ENCODE measurements at regions not wholly inside any gene's neighbourhood (a gene's known extent, or its start where the extent isn't known, plus 50 kb on each side); places are given as distances from the start of the nearest gene placed in this dataset.

GRCh38 chr20:12627485-12627884, 381.3 kb upstream of the SPTLC3 start (continued):
- TF ChIP-seq TAF1 (IDR thresholded peaks at IDR 0.05; ENCODE audit: low read depth, low read length) (no peak), EGR1 (IDR thresholded peaks at IDR 0.05; ENCODE audit: borderline replicate concordance, low read depth, low read length) (no peak), ATF3 (IDR thresholded peaks at IDR 0.05; ENCODE audit: insufficient read depth, low read depth, low read length) (no peak), SP2 (IDR thresholded peaks at IDR 0.05; ENCODE audit: low read length) (no peak), ATF2 (IDR thresholded peaks at IDR 0.05; ENCODE audit: low read length) (no peak), ASH2L (IDR thresholded peaks at IDR 0.05; ENCODE audit: low read length) (no peak), HDAC2 (IDR thresholded peaks at IDR 0.05; ENCODE audit: borderline replicate concordance in 1 of 2, low read depth in 2 of 2, low read length in 2 of 2) (no peak)

All from H1 (cell line).